ENCODE measurements at regions not wholly inside any gene's neighbourhood (a gene's known extent, or its start where the extent isn't known, plus 50 kb on each side); places are given as distances from the start of the nearest gene placed in this dataset.

DNA sequence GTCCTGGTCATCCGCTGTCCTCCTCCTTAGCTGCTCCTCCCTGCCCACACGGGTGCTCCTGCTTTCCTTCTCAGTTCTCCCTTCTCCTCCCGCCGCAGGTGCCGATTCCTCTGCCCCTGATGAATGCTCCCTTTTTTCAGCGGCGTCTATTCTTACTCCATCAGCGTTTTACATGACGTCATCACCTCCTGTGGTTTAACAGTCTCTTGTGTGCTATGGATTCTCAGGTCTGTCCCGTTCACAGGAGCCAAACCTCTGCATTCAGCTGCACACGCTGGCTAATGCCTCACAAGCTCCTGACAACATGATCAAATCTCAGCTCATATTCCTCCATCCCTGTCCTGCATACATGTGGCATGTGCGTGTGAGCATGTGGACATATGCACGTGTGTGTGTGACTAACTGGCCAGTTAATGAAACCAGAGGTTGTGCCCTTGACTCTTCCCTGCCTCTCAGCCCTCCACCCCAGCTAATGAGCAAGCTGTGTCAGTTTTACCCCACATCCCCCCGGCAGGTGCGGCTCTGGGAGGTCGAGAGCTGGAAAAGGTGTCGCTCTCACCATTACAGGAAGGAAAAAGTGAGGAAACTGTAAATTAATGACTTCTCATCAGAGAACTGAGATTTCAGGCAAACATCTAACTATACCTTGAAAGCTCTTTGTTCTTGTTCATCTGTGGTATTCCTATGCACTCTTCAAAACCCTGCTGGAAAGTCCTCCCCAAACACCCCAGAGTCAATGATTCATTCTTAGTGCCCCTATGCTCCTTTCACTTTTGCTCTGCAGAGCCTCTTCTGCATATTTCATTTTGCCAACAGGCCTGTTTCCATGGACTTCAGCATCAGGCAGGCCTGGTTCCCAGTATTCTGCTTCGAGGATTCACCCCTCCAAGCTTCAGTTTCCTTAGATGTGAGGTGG is 163.1 kb downstream of the TTLL2 start:
- TF ChIP-seq, protein P1, sequence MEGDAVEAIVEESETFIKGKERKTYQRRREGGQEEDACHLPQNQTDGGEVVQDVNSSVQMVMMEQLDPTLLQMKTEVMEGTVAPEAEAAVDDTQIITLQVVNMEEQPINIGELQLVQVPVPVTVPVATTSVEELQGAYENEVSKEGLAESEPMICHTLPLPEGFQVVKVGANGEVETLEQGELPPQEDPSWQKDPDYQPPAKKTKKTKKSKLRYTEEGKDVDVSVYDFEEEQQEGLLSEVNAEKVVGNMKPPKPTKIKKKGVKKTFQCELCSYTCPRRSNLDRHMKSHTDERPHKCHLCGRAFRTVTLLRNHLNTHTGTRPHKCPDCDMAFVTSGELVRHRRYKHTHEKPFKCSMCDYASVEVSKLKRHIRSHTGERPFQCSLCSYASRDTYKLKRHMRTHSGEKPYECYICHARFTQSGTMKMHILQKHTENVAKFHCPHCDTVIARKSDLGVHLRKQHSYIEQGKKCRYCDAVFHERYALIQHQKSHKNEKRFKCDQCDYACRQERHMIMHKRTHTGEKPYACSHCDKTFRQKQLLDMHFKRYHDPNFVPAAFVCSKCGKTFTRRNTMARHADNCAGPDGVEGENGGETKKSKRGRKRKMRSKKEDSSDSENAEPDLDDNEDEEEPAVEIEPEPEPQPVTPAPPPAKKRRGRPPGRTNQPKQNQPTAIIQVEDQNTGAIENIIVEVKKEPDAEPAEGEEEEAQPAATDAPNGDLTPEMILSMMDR (IDR thresholded peaks at IDR 0.05), result no peak

DNA sequence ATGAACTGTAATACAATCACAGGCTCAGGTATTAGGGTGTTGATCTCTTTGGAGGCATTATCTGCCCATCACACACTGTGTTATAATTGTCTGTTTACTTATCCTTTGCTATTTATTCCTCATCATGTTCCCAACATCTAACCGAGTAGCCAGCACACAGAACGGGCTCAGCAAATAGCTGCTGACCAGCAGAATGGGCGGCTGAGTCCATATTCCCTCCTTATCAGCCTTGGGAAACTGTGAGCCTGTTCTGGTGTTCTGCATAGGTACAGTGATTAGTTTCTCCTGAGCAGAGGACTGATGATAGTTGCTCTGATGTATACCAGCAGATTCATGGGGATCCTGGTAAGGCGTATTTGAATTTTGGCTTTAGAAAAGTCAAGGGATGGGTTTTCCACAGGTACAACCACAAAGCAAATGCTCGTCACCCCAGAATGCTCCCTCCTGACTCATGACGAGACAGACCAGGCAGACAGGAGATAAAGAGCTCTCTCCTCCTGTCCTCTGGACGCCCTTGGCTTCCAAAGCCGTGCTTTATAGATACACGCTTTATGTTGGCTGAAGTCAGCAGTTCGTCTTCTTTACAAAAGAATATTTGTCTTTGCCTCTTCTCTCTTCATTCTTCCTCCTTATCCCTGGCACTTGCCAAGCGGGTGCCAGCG is 166.7 kb downstream of the TTLL2 start:
- TF ChIP-seq, protein P1 (IDR thresholded peaks at IDR 0.05), result no peak

DNA sequence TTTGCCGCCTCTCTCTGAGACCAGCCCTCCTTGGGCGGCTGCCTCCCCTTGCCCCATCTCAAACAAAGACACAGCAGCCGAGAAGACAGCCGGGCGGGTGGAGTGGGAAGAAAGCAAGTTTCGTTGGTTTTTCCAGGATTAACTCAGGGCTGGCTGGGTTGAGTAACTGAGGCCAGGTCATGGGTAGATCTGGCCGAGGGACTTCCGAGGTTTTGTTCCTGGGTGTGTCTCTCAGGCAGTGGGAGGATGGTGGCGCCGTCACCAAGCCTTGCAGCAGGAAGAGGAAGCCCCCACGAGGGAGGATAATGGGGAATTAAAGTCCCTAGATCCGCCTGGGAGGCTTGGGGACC is 167.2 kb downstream of the TTLL2 start:
- TF ChIP-seq, protein P1 (IDR thresholded peaks at IDR 0.05), result no peak

DNA sequence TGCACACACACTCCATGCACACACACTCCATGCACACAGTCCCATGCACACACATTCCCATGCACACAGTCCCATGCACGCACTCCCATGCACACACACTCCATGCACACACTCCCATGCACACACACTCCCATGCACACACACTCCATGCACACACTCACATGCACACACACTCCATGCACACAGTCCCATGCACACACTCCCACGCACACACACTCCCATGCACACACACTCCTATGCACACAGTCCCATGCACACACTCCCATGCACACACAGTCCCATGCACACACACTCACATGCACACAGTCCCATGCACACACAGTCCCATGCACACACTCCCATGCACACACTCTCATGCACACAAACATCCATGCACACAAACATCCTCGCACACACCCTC is 168.4 kb downstream of the TTLL2 start:
- TF ChIP-seq, protein P1 (IDR thresholded peaks at IDR 0.05), result no peak

DNA sequence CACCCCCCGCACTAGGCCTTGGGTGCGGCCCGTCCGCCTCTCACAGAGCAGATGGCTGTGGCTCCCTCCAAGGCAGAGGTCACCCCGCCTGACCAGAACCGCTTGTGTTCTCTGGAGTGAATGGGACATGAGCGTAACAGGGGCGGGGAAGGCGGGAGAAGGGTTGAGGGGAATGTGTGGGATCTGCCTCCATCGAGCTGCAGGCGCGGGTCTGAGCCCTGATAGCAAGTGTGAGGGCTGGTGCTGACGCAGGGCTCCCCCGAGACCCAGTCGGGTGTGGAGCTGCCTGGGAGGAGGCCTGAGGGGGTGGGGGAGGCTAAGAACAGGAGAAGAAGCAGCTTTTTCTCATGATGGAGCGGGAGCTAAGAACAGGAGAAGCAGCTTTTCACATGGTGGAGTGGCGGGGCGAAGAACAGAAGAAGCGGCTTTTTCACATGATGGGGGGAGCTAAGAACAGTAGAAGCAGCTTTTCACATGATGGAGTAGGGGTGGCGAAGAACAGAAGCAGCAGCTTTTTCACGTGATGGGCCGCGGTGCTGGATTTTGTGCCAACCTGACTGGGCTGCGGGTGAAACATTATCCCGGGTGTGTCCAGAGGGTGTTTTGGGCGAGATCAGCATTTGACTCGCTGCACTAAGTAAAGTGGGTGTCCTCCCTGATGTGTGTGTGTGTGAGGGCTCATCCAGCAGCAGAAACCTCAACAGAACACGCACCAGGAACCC is 169.3 kb downstream of the TTLL2 start:
- TF ChIP-seq, protein P1 (IDR thresholded peaks at IDR 0.05), result no peak

DNA sequence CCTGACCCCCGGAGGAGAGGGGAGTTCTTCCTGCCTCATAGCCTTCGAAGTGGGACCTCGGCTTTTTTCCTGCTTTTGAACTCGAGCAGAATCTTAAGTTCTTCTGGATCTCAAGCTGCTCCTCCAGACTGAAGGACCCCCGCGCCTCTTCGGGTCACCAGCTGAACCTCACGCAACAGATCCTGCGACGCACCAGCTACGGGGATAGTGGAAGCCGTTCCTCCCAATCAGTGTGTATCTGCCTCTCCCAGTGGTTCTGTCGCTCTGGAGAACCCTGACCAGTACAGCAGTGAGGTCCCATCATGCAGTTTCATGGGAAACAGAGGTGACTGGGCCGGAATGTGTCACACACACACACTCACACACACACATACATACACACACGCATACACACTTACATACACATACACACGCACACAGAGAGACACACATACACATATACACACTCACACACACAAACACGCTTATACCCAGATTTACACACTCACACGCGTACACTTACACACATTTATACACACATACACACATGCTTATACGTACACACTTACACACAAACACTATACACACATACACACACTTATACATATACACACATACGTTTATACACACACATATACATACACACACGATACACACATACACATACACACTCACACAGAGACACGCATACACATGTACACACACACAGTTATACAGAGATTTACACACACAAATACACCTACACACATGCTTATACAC is 170.0 kb downstream of the TTLL2 start:
- TF ChIP-seq, protein P1 (IDR thresholded peaks at IDR 0.05), result no peak

All from LNCAP (cell line).